ENCODE measurements at regions not wholly inside any gene's neighbourhood (a gene's known extent, or its start where the extent isn't known, plus 50 kb on each side); places are given as distances from the start of the nearest gene placed in this dataset.

DNA sequence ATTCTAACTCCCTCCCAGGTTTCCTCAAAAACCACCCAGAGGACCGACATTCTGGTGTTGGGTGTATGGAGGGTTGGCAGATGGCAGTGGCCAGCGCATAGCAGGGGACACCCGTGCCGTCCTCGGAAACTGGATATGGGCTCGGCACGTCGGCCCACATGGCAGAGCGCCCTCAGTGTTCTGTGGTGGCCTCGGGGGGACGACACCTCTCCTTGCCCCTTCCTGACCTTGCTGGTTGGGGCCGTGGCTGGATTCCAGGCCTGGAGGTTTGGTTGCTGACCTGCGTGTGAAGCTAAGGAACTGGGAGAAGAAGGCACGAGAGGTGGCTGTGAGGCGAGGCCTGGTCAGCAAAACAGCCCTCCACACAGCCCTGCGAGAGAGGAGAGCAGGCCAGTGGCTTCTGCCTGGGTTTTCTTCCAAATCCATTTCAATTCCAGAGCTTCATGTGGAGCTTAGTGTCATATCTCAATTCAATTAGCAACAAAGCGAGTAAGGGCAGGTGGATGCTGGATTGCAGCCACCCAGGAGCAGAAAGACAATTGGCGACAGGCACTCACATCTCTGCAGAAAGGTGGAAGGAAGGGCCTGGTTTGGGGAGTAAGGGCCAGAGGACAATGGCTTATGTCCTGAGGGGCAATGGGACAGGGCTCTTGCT lies 478.4 kb downstream of the BRD1 start:
- ChIA-PET POLR2A (no interaction called here), RAD21 (ENCODE audit: low non-redundant PET in 1 of 2, low total read pairs in 2 of 2, uncharacterized antibody in 2 of 2, unreplicated experiment in 2 of 2) (no interaction called here), CTCF (no interaction called here)
- H4K20me1 ChIP-seq (ENCODE audit: insufficient read depth) = no peaks in the 10 kb centered on the region
- peaks cover 29% of the 10 kb centered on the region for H3K27me3 ChIP-seq (ENCODE audit: insufficient read depth, low read length)
- no peak overlapping the region for H3K4me3 ChIP-seq (replicated peaks in 1 of 2; ENCODE audit: low read depth in 1 of 2, low read length in 2 of 2)
- H2AFZ ChIP-seq (ENCODE audit: low read depth, low read length, poor library complexity, severe bottlenecking) = no peak overlapping the region
- no peaks in the 10 kb centered on the region for H3K9me3 ChIP-seq (ENCODE audit: control insufficient read depth in 1 of 2, insufficient read depth in 1 of 2, low read depth in 1 of 2, low read length in 2 of 2)
- intact Hi-C loops (cut with micrococcal nuclease) = no loop called here
- H3K27ac ChIP-seq (ENCODE audit: low read depth, low read length) = no peak overlapping the region
- H3K4me2 ChIP-seq (ENCODE audit: low read length) = no peak overlapping the region
- DNase-seq (ENCODE audit: low read depth, low spot score) (no peak), ATAC-seq (no peak)
- no peaks in the 10 kb centered on the region for H3K36me3 ChIP-seq (ENCODE audit: control insufficient read depth in 1 of 2, insufficient read depth in 2 of 2, low read length in 2 of 2)
- TF ChIP-seq ZBTB33 (IDR thresholded peaks at IDR 0.05; ENCODE audit: extremely low read depth, insufficient replicate concordance, low read length) (no peak), ELF1 (IDR thresholded peaks at IDR 0.05; ENCODE audit: borderline replicate concordance, low read depth) (no peak), POLR2A (IDR thresholded peaks at IDR 0.05; ENCODE audit: borderline replicate concordance, extremely low read depth, insufficient read depth, insufficient read length) (no peak), ZNF274 (IDR thresholded peaks at IDR 0.05; ENCODE audit: low read depth, low read length) (no peak), EZH2phosphoT487 (IDR thresholded peaks at IDR 0.05; ENCODE audit: borderline replicate concordance) (no peak), ATF3 (IDR thresholded peaks at IDR 0.05) (no peak), EZH2 (IDR thresholded peaks at IDR 0.05) (no peak), POLR2AphosphoS5 (IDR thresholded peaks at IDR 0.05; ENCODE audit: low read depth, low read length) (no peak), FOSL1 (IDR thresholded peaks at IDR 0.05; ENCODE audit: low read depth) (no peak), SIN3A (IDR thresholded peaks at IDR 0.05; ENCODE audit: low read depth) (no peak), TCF7L2 (IDR thresholded peaks at IDR 0.05; ENCODE audit: borderline replicate concordance, extremely low read depth, insufficient read depth, insufficient read length) (no peak)
- TF ChIP-seq, protein P1, sequence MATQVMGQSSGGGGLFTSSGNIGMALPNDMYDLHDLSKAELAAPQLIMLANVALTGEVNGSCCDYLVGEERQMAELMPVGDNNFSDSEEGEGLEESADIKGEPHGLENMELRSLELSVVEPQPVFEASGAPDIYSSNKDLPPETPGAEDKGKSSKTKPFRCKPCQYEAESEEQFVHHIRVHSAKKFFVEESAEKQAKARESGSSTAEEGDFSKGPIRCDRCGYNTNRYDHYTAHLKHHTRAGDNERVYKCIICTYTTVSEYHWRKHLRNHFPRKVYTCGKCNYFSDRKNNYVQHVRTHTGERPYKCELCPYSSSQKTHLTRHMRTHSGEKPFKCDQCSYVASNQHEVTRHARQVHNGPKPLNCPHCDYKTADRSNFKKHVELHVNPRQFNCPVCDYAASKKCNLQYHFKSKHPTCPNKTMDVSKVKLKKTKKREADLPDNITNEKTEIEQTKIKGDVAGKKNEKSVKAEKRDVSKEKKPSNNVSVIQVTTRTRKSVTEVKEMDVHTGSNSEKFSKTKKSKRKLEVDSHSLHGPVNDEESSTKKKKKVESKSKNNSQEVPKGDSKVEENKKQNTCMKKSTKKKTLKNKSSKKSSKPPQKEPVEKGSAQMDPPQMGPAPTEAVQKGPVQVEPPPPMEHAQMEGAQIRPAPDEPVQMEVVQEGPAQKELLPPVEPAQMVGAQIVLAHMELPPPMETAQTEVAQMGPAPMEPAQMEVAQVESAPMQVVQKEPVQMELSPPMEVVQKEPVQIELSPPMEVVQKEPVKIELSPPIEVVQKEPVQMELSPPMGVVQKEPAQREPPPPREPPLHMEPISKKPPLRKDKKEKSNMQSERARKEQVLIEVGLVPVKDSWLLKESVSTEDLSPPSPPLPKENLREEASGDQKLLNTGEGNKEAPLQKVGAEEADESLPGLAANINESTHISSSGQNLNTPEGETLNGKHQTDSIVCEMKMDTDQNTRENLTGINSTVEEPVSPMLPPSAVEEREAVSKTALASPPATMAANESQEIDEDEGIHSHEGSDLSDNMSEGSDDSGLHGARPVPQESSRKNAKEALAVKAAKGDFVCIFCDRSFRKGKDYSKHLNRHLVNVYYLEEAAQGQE (IDR thresholded peaks at IDR 0.05; ENCODE audit: low read depth) = no peak
- no peak overlapping the region for H3K9ac ChIP-seq (ENCODE audit: low read length)
- no peaks in the 10 kb centered on the region for H3K4me1 ChIP-seq (ENCODE audit: control insufficient read depth in 1 of 2, insufficient read depth in 2 of 2, low read length in 2 of 2)
- no peaks in the 10 kb centered on the region for H3K79me2 ChIP-seq (ENCODE audit: insufficient read depth, low read length)
- BruUV-seq (replicated peaks) = no TSS peak
- no peaks in the 10 kb centered on the region for H3K9me2 ChIP-seq (ENCODE audit: insufficient read depth)
